Right atrium auricular region (tissue), 2 donors: ENCODE measurements at regions not wholly inside any gene's neighbourhood (a gene's known extent, or its start where the extent isn't known, plus 50 kb on each side); places are given as distances from the start of the nearest gene placed in this dataset.
"Not testable (repeated sequence)": the region's sequence is repeated elsewhere in the genome, so short reads cannot be mapped to it uniquely, and the experiment has no call there.

ENCODE experiments used
- DNase-seq: peaks from one replicate; pipeline ENCODE4 v3.0.0-alpha.2; 2019; ENCODE audit warnings: low spot score
- H3K27ac ChIP-seq, 2 donors: fragments of 200-600 bp; sonication (generic); 1 replicate in 1 of 2; 2 replicates in 1 of 2; pipeline ENCODE4 v1.5.1; 2016 to 2019
- H3K27me3 ChIP-seq, 2 donors: fragments of 200-600 bp; sonication (generic); one replicate each; pipeline versions ENCODE4 v1.5.1 to v1.6.0; 2017 to 2019
- H3K36me3 ChIP-seq: fragments of 200-600 bp; sonication (generic); one replicate; pipeline ENCODE4 v1.5.1; 2016
- H3K4me1 ChIP-seq, 2 donors: fragments of 200-600 bp; sonication (generic); one replicate each; pipeline versions ENCODE4 v1.5.1 to v1.6.0; 2017 to 2019
- H3K4me3 ChIP-seq, 2 donors: fragments of 200-600 bp; sonication (generic); 1 replicate in 1 of 2; 2 replicates in 1 of 2; pipeline ENCODE4 v1.5.1; 2017 to 2019; ENCODE audit warnings: mild to moderate bottlenecking in 1 of 2, moderate library complexity in 1 of 2
- H3K9me3 ChIP-seq, 2 donors: fragments of 200-600 bp; sonication (generic); one replicate each; pipeline ENCODE4 v1.5.1; 2019
- CTCF ChIP-seq, 2 donors: fragments of 200-600 bp; sonication (generic); IDR thresholded peaks; one replicate each; pipeline ENCODE4 v1.5.1; 2019; ENCODE audit warnings: antibody characterized with exemption in 2 of 2

- H3K27ac ChIP-seq = no peak overlapping the region
- TF ChIP-seq CTCF (IDR thresholded peaks at IDR 0.05) = no peak
- no peaks in the 10 kb centered on the region for H3K9me3 ChIP-seq
- H3K27me3 ChIP-seq = no peaks in the 10 kb centered on the region
- no peak for DNase-seq
- H3K4me3 ChIP-seq = no peak overlapping the region
- no peaks in the 10 kb centered on the region for H3K36me3 ChIP-seq
- H3K4me1 ChIP-seq = no peaks in the 10 kb centered on the region
Measured at GRCh38 chr3:5581743-5582142, 394.2 kb downstream of the EDEM1 start.

GRCh38 chr3:5583920-5584319 lies 396.4 kb downstream of the EDEM1 start:
- no peak overlapping the region for H3K27ac ChIP-seq
- H3K4me3 ChIP-seq = no peak overlapping the region
- H3K36me3 ChIP-seq = no peaks in the 10 kb centered on the region
- DNase-seq = no peak
- H3K9me3 ChIP-seq = no peaks in the 10 kb centered on the region
- no peak for TF ChIP-seq CTCF (IDR thresholded peaks at IDR 0.05)
- no peaks in the 10 kb centered on the region for H3K27me3 ChIP-seq
- no peaks in the 10 kb centered on the region for H3K4me1 ChIP-seq

GRCh38 chr3:5585085-5585484 lies 397.6 kb downstream of the EDEM1 start:
- Histone ChIP-seq H3K27me3 (no peaks in the 10 kb centered on the region), H3K27ac (no peak overlapping the region), H3K4me3 (no peak overlapping the region), H3K9me3 (no peaks in the 10 kb centered on the region), H3K36me3 (no peaks in the 10 kb centered on the region), H3K4me1 (no peaks in the 10 kb centered on the region)
- TF ChIP-seq CTCF (IDR thresholded peaks at IDR 0.05) = no peak
- DNase-seq = no peak

- no peak overlapping the region for H3K27ac ChIP-seq
- no peak for TF ChIP-seq CTCF (IDR thresholded peaks at IDR 0.05)
- no peaks in the 10 kb centered on the region for H3K36me3 ChIP-seq
- H3K4me3 ChIP-seq = no peak overlapping the region
- H3K4me1 ChIP-seq = no peaks in the 10 kb centered on the region
- DNase-seq = no peak
- H3K27me3 ChIP-seq = no peaks in the 10 kb centered on the region
- peaks cover 0 to 13% of the 10 kb centered on the region in 2 donors for H3K9me3 ChIP-seq
Measured at GRCh38 chr3:5606884-5607472, 419.5 kb downstream of the EDEM1 start.

- TF ChIP-seq CTCF (IDR thresholded peaks at IDR 0.05) = no peak
- Histone ChIP-seq H3K27ac (no peak overlapping the region), H3K4me3 (no peak overlapping the region), H3K36me3 (no peaks in the 10 kb centered on the region), H3K4me1 (no peaks in the 10 kb centered on the region), H3K27me3 (no peaks in the 10 kb centered on the region), H3K9me3 (peaks cover 0 to 7% of the 10 kb centered on the region in 2 donors)
- DNase-seq = no peak
Measured at GRCh38 chr3:5607581-5607980, 420.1 kb downstream of the EDEM1 start.

- not testable (repeated sequence) for H3K27ac ChIP-seq, H3K4me1 ChIP-seq, H3K4me3 ChIP-seq, H3K36me3 ChIP-seq, DNase-seq, H3K9me3 ChIP-seq, H3K27me3 ChIP-seq
Measured at GRCh38 chr3:5608971-5609370, 421.5 kb downstream of the EDEM1 start.
